GM19463 (cell line): ENCODE measurements at regions not wholly inside any gene's neighbourhood (a gene's known extent, or its start where the extent isn't known, plus 50 kb on each side); places are given as distances from the start of the nearest gene placed in this dataset.

ENCODE experiments used
- ATAC-seq: cut with Tn5 transposase; IDR thresholded peaks from one replicate; pipeline ENCODE4 v1.9.1; 2021; ENCODE audit warnings: mild to moderate bottlenecking, moderate library complexity; ENCODE audit not compliant: unreplicated experiment

GRCh38 chr4:153997516-153997915, 208.6 kb upstream of the SFRP2 start:
- ATAC-seq = no peak

- no peak for ATAC-seq
Observed at GRCh38 chr4:153989505-153989904, 200.6 kb upstream of the SFRP2 start.

GRCh38 chr4:153988492-153989363, 199.8 kb upstream of the SFRP2 start:
- no peak for ATAC-seq

DNA sequence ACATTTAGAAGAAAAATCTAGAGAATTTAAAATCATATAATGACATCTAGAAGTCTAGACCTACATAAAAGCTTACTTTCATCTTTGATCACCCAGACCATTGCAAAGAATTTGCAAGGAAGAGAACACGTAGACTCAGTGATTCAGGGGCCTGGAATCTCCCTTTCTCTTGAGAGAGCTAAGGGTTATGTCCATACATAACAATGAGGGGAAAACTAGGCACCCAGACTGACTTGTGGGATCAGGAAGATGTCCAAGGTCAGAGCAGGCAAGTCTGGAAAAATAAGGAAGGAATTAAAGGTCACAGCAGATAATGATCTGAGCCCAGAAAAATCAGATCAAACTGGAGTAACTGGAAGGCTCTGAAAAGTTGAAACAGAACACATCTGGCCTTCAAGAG, 198.4 kb upstream of the SFRP2 start:
- ATAC-seq = no peak

- no peak for ATAC-seq
Observed at GRCh38 chr4:153976954-153977353, 188.1 kb upstream of the SFRP2 start.

DNA sequence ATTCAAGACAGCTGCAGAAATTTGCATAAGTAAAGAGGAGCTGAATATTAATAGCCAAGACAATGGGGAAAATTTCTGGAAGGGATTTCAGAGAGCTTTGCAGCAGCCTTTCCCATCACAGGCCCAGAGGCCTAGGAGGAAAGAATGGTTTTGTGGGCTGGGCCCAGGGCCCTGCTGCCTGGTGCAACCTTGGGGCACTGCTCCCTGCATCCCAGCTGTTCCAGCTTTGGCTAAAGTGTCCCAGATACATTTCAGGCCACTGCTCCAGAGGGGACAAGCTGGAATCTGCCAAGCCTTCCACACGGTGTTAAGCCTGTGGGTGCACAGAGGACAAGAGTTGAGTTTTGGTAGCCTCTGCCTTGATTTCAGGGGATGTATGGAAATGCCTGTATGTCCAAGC, 185.6 kb upstream of the SFRP2 start:
- ATAC-seq = no peak

DNA sequence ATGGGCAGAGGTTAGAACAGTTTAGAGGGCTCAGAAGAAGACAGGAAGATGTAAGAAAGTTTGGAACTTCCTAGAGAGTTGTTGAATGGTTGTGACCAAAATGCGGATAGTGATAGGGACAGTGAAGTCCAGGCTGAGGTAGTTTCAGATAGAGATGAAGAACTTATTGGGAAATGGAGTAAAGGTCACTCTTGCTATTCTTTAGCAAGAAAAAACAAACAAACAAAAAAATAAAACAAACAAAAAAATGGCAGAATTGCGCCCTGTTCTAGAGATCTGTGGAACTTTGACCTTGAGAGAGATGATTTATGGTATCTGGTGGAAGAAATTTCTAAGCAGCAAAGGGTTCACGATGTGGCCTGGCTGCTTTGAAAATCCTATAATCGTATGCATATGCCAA, 185.1 kb upstream of the SFRP2 start:
- no peak for ATAC-seq

GRCh38 chr4:153971899-153972298, 183.0 kb upstream of the SFRP2 start:
- no peak for ATAC-seq

GRCh38 chr4:153970169-153970568, 181.3 kb upstream of the SFRP2 start:
- no peak for ATAC-seq

DNA sequence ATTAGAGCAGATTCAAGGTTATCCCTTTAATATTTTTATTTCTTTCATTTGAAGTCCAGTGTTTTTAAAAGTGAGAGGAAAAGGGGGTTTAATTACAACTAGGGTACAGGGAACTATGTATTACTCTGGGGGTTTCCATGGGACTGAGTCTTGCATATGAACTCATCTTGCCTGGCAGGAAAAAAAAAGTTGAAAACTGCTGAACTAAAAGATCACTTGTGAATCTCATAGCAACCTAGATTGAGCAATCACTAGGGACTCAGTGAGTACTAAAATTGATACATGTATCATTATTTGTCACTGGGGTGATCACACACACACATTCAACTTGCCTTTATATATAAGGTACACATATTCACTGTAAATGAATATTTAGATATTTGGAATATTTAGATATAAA, 180.7 kb upstream of the SFRP2 start:
- no peak for ATAC-seq

DNA sequence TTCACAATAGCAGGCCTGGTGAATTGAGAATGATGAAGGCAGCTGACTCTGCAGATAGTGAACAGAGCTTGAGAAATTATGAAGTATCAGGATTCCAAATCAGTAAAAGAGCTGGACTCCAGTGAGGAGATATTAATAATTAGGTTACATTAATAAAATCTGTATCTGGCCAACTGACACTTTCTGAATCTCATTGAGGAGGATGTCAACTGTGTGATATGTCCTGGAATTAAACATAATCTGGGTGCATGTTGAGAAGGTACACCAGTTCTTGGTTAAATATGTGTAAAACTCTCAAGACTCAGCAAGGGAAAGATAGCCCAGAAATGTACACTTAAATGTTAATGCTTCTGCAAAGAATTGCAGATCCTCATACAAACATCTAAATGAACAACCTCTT, 177.8 kb upstream of the SFRP2 start:
- ATAC-seq = no peak

GRCh38 chr4:153963216-153963615, 174.3 kb upstream of the SFRP2 start:
- ATAC-seq = no peak

DNA sequence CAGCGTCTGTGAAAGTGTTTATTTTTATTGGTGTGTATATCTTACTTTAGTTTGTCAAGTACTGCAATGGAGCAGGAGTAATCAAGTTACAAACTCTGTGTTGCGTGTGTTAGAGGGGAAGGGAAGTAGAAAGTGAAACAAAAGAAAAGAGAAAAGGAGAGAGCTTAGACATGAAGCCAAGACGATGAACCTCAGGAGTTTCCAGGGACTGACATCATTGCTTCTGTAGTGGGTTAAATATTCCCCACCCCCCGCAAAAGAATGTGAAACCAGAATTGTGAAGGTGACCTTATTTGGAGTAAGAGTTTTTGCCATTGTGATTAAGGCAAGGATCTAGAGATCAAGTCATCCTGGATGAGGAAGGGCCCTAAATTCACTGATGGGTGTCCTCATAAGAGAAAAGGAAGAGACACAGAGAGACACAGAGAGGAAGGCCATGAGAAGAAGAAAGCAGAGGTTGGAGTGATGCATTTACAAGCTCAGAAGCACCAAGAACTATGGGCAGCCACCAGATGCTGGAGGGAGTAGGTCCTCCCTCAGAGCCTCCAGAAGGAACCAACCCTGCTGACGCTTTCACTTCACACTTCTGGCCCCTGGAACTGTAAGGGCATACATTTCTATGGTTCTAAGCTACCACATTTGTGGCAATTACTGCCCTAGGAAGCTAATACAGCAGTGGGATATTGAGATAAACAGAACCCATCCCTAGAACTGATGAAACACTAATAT, 173.6 kb upstream of the SFRP2 start:
- no peak for ATAC-seq

GRCh38 chr4:153955327-153955726, 166.4 kb upstream of the SFRP2 start:
- no peak for ATAC-seq

DNA sequence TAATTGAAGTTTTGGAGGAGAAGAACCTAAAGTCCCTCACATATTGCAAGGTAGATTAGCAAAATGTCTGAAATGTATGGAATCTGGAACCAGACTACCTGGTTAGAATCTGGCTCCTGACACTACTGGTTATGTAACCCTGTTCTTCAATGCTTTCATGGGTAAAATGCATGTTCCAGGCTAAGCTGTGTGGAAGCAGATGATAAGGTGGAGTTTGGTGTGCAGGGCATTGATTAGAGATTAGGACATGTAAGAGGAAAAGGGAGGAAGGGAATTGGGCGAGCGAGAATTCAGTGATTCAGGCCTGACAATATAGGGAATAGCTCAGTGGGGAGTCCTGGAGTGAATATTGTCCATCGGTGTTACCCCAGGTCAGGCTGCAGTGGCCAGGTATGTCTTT, 165.8 kb upstream of the SFRP2 start:
- ATAC-seq = no peak

GRCh38 chr4:153950100-153950979, 161.5 kb upstream of the SFRP2 start:
- no peak for ATAC-seq

DNA sequence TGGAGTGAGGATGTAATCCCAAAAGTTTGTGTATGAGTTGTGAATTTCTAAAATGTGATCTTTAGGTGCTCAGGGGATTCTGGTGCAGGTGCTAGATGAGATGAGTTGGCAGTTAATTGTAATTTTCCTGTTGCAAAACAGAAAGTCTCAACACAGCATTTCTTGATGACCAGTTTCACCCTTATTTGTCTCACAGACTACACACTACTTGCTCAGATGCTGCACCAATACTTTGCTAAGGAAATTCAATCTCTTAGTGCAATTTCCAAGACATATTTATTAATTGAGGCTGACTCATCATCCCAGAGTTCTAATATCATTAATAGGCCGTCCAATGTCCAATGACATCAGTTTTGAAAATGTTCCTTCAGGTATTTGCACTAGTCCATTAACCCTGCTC, 159.2 kb upstream of the SFRP2 start:
- no peak for ATAC-seq

- no peak for ATAC-seq
Observed at GRCh38 chr4:153947124-153947523, 158.2 kb upstream of the SFRP2 start.

DNA sequence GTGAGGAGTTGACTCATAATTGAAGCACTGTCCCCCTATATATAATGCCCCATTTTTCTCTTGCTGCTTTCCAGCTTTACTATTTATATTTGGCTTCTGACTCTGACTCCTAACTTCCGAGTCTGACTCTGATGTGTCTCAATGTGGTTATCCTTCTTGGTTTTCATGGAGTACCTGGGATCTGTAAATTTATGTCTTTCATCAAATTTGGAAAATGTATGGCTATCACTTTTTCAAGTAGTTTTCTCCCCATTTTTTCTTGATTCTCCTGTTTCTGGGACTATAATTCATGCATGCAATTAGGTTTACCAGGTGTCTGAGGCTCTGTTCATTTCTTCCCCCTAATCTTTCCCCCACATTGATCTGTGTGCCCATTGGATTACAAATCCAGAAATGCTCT, 156.8 kb upstream of the SFRP2 start:
- no peak for ATAC-seq

GRCh38 chr4:153943738-153944415, 155.0 kb upstream of the SFRP2 start:
- no peak for ATAC-seq

DNA sequence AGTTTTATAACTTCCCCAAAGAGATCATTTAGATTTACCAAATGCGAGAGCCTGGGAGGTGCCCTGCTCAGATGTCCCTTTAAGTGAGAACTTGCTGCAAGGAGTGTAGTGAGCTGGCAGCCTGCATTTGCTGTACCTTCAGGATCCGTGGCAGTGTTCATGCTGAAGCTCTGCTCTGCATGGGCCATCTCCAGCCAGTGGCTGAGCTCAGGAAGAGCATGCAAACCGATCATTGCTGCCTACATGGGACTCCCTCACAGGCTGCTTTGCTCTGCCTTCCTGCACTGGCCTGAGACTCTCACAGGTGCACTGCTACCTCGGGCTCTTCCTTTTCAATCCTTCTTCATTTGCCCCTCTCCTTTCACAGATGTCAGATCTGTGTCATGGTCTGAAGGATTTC, 152.0 kb upstream of the SFRP2 start:
- no peak for ATAC-seq
